Endothelial cell of umbilical vein (primary cell): ENCODE measurements at regions not wholly inside any gene's neighbourhood (a gene's known extent, or its start where the extent isn't known, plus 50 kb on each side); places are given as distances from the start of the nearest gene placed in this dataset.

ENCODE experiments used
- BruUV-seq: library from RNA; stranded (reverse); fragments of 400-500 nt; replicated peaks from 2 replicates; lab custom pipeline; 2021; lab: Mats Ljungman, UMichigan
- CTCF ChIA-PET: fragments of 300-600, 350-600 bp; sonication (Branson Sonifier 250); formaldehyde crosslinking; loops from one replicate; lab custom pipeline; 2021; ENCODE audit warnings: antibody characterized with exemption, inconsistent platforms; lab: Charles Lee
- POLR2A ChIA-PET: fragments of 300-600, 350-600 bp; sonication (Branson Sonifier 250); formaldehyde crosslinking; loops from one replicate; lab custom pipeline; 2021; ENCODE audit warnings: antibody characterized with exemption, inconsistent platforms; lab: Charles Lee
- DNase-seq: peaks from one replicate; pipeline ENCODE4 v3.0.0-alpha.2; 2011; ENCODE audit warnings: low read depth, low spot score
- FAIRE-seq: peaks from 2 replicates; lab custom pipeline; 2011; peaks lifted over from hg19 to GRCh38; lab: Jason Lieb, UNC
- H2AFZ ChIP-seq: 2 replicates; pipeline ENCODE4 v1.6.0; 2012; ENCODE audit warnings: low read depth, low read length, control low read depth, inconsistent platforms
- H3K27ac ChIP-seq: 2 replicates; pipeline ENCODE4 v1.5.1; 2011; ENCODE audit warnings: low read depth, mild to moderate bottlenecking, control low read depth, low read length, moderate library complexity; ENCODE audit not compliant: insufficient read depth
- H3K27me3 ChIP-seq, 2 experiments: 2 replicates each; pipeline versions ENCODE4 v1.6.0 to v1.6.1; 2011; ENCODE audit warnings: low read length in 2 of 2, mixed read lengths in 1 of 2; ENCODE audit not compliant: control insufficient read depth in 2 of 2, insufficient read depth in 2 of 2
- H3K36me3 ChIP-seq, 2 experiments: 2 replicates in 1 of 2; 3 replicates in 1 of 2; pipeline ENCODE4 v1.5.1; 2011; ENCODE audit warnings: low read length in 2 of 2, mild to moderate bottlenecking in 1 of 2, moderate library complexity in 1 of 2; ENCODE audit not compliant: control insufficient read depth in 2 of 2, insufficient read depth in 2 of 2; ENCODE audit errors: extremely low read depth in 1 of 2
- H3K4me1 ChIP-seq: 3 replicates; pipeline ENCODE4 v1.5.1; 2011; ENCODE audit warnings: mild to moderate bottlenecking, low read length; ENCODE audit not compliant: control insufficient read depth, insufficient read depth; ENCODE audit errors: extremely low read depth
- H3K4me2 ChIP-seq: 2 replicates; pipeline ENCODE4 v1.6.1; 2011; ENCODE audit warnings: low read length, control low read depth, mixed read lengths; ENCODE audit not compliant: insufficient read depth
- H3K4me3 ChIP-seq, 3 experiments: fragments of 200-600 bp in 1 of 3; sonication (generic), shearing (Covaris generic) in 1 of 3; replicated peaks in 1 of 3; 2 replicates each; pipeline ENCODE4 v1.5.1; 2011 to 2016; ENCODE audit warnings: control low read depth in 3 of 3, low read length in 3 of 3, mild to moderate bottlenecking in 2 of 3, inconsistent platforms in 1 of 3, low read depth in 1 of 3, moderate library complexity in 1 of 3; ENCODE audit not compliant: insufficient read depth in 1 of 3
- H3K79me2 ChIP-seq: 2 replicates; pipeline ENCODE4 v1.6.0; 2012; ENCODE audit warnings: low read length, inconsistent platforms; ENCODE audit not compliant: control insufficient read depth, insufficient read depth
- H3K9ac ChIP-seq: replicated peaks from 2 replicates; pipeline ENCODE3; 2011; ENCODE audit warnings: low read length, control low read depth; ENCODE audit not compliant: insufficient read depth; ENCODE audit errors: extremely low read depth
- H3K9me1 ChIP-seq: replicated peaks from 3 replicates; pipeline ENCODE4 v1.6.0; 2011; ENCODE audit warnings: mild to moderate bottlenecking, low read length; ENCODE audit not compliant: control insufficient read depth, insufficient read depth; ENCODE audit errors: extremely low read depth
- H3K9me3 ChIP-seq: replicated peaks from 2 replicates; pipeline ENCODE4 v1.5.1; 2012; ENCODE audit warnings: low read length, inconsistent platforms; ENCODE audit not compliant: control insufficient read depth, insufficient read depth
- H4K20me1 ChIP-seq: replicated peaks from 2 replicates; pipeline ENCODE3; 2011; ENCODE audit warnings: mild to moderate bottlenecking, low read length; ENCODE audit not compliant: control insufficient read depth, insufficient read depth; ENCODE audit errors: extremely low read depth
- CTCF ChIP-seq, 2 donors: IDR thresholded peaks; 1 replicate in 1 of 2; 2 replicates in 1 of 2; pipeline ENCODE4 v1.5.1; 2011; ENCODE audit warnings: low read length in 2 of 2, mild to moderate bottlenecking in 2 of 2, moderate library complexity in 2 of 2, control low read depth in 1 of 2, inconsistent platforms in 1 of 2, low read depth in 1 of 2; ENCODE audit not compliant: insufficient read depth in 1 of 2; ENCODE audit errors: extremely low read depth in 1 of 2
- EZH2 ChIP-seq: IDR thresholded peaks from 2 replicates; pipeline ENCODE4 v1.6.1; 2012; ENCODE audit warnings: borderline replicate concordance, low read depth, mild to moderate bottlenecking, moderate library complexity, low read length, inconsistent platforms; ENCODE audit not compliant: severe bottlenecking
- FOS ChIP-seq: IDR thresholded peaks from 2 replicates; pipeline ENCODE4 v1.6.1; 2011; ENCODE audit warnings: mild to moderate bottlenecking, low read length, moderate library complexity, borderline replicate concordance; ENCODE audit not compliant: insufficient read depth
- GATA2 ChIP-seq: IDR thresholded peaks from 2 replicates; pipeline ENCODE4 v1.7.0; 2011; ENCODE audit warnings: low read depth, mild to moderate bottlenecking, moderate library complexity, mixed read lengths, low read length; ENCODE audit not compliant: insufficient read length, insufficient read depth
- JUN ChIP-seq: IDR thresholded peaks from 2 replicates; pipeline ENCODE4 v1.6.1; 2011; ENCODE audit warnings: borderline replicate concordance, low read depth; ENCODE audit not compliant: insufficient read length, insufficient read depth
- MAX ChIP-seq: IDR thresholded peaks from 2 replicates; pipeline ENCODE4 v1.6.1; 2011; ENCODE audit not compliant: insufficient read depth, insufficient read length
- MYC ChIP-seq: IDR thresholded peaks from one replicate; pipeline ENCODE4 v1.6.1; 2011; ENCODE audit warnings: mild to moderate bottlenecking, low read depth, low read length
- POLR2A ChIP-seq: IDR thresholded peaks from 2 replicates; pipeline ENCODE4 v1.6.1; 2012; ENCODE audit warnings: low read depth, mild to moderate bottlenecking, control low read depth, low read length
- POLR2AphosphoS5 ChIP-seq: IDR thresholded peaks from 2 replicates; pipeline ENCODE4 v1.6.1; 2012; ENCODE audit warnings: low read depth, mild to moderate bottlenecking, control low read depth, low read length, moderate library complexity; ENCODE audit not compliant: insufficient read depth
- dilution Hi-C: fragments of 300-500 bp; cut with MboI; formaldehyde crosslinking; loops from one replicate; pipeline ENCODE4 v1.15.0; 2019; ENCODE audit warnings: low sequenced_read_pairs; ENCODE audit not compliant: extremely low pct_ligation_motif_present
- intact Hi-C: fragments of 100-400 bp; cut with micrococcal nuclease; formaldehyde crosslinking; loops from one replicate; pipeline ENCODE4 v1.10.0; 2022

- no peak overlapping the region for H3K4me2 ChIP-seq
- H3K9ac ChIP-seq, result no peak overlapping the region
- no peaks in the 10 kb centered on the region for H4K20me1 ChIP-seq
- no peak overlapping the region for H3K4me3 ChIP-seq
- no peaks in the 10 kb centered on the region for H3K27me3 ChIP-seq
- ChIA-PET CTCF (no interaction called here), POLR2A (no interaction called here)
- BruUV-seq, result no TSS peak
- intact Hi-C loops (no loop called here), dilution Hi-C loops (no loop called here)
- TF ChIP-seq GATA2, result no peak
- no peak for TF ChIP-seq POLR2AphosphoS5
- no peak for TF ChIP-seq JUN
- TF ChIP-seq MYC, result no peak
- no peak for TF ChIP-seq CTCF (IDR thresholded peaks at IDR 0.05; ENCODE audit: extremely low read depth in 1 of 2, insufficient read depth in 1 of 2, low read depth in 1 of 2, low read length in 2 of 2)
- TF ChIP-seq POLR2A, result no peak
- no peak for TF ChIP-seq MAX
- TF ChIP-seq EZH2, result no peak
- no peak for TF ChIP-seq FOS
- H3K9me3 ChIP-seq, result no peaks in the 10 kb centered on the region
- no peak overlapping the region for H3K27ac ChIP-seq
- no peaks in the 10 kb centered on the region for H3K79me2 ChIP-seq
- DNase-seq (no peak), FAIRE-seq (no peak)
- no peaks in the 10 kb centered on the region for H3K36me3 ChIP-seq
- H3K9me1 ChIP-seq, result no peaks in the 10 kb centered on the region
- no peak overlapping the region for H2AFZ ChIP-seq
- no peaks in the 10 kb centered on the region for H3K4me1 ChIP-seq
Observed at GRCh38 chr6:82484001-82484400, 120.4 kb downstream of the TPBG start.
